ENCODE measurements at regions not wholly inside any gene's neighbourhood (a gene's known extent, or its start where the extent isn't known, plus 50 kb on each side); places are given as distances from the start of the nearest gene placed in this dataset.

DNA sequence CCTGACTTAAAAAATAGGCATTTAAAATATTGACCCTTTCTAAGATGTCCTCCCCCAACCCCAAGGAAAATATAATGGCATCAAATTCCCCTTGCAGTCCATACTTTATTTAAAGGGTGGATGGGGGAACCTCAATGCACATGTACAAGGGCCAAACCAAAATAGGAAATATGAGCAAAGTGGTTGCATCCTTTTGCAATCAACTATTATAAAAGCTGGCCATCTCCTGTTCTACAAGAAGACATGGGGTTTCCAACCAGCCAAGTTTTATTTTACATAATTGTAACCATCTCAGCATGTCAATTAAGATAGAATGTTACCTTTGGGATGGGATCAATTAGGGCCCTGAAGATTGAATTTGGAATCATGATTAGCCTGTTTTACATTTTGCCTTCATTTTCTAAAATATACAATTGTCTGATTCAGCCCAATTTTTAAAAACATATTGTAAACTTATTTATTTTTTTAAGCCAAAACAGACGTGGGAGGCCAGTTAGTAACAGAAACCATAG lies 146.7 kb upstream of the NFIA start:
- no peaks in the 10 kb centered on the region for H3K36me3 ChIP-seq (ENCODE audit: insufficient read depth, insufficient read length, low read length)
- no peak for DNase-seq (ENCODE audit: low read depth, low spot score)
- H3K27me3 ChIP-seq (ENCODE audit: insufficient read depth, insufficient read length) = no peaks in the 10 kb centered on the region
- no peaks in the 10 kb centered on the region for H3K4me1 ChIP-seq (ENCODE audit: insufficient read depth, insufficient read length)
- H3K4me3 ChIP-seq (ENCODE audit: insufficient read length, low read depth) = no peak overlapping the region
- H3K9ac ChIP-seq (ENCODE audit: insufficient read length, low read depth) = no peak overlapping the region
- H3K9me3 ChIP-seq (ENCODE audit: insufficient read depth, low read length) = no peaks in the 10 kb centered on the region
- TF ChIP-seq ZNF274 (IDR thresholded peaks at IDR 0.05; ENCODE audit: low read depth, low read length) (no peak), SUZ12 (IDR thresholded peaks at IDR 0.05; ENCODE audit: extremely low read depth, insufficient read depth, insufficient read length) (no peak), YY1 (IDR thresholded peaks at IDR 0.05; ENCODE audit: insufficient read depth, insufficient read length) (no peak)

DNA sequence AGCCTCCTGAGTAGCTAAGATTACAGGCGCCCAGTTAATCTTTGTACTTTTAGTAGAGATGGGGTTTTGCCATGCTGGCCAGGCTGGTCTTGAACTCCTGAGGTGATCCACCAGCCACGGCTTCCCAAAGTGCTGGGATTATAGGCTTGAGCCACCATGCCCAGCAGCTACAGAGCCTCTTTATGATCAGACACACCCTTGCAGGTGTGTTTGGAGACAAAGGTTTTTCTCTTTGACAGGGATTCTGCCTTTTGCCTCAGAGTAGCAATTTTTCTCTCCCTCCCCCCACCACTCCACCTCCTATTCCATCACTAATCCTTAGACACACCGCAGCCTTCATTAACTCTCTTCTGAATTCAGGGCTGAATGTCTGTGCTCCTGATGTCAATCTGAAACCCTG lies 152.2 kb upstream of the NFIA start:
- H3K4me1 ChIP-seq (ENCODE audit: insufficient read depth, insufficient read length) = peaks cover 2% of the 10 kb centered on the region
- no peak for DNase-seq (ENCODE audit: low read depth, low spot score)
- no peak overlapping the region for H3K9ac ChIP-seq (ENCODE audit: insufficient read length, low read depth)
- no peaks in the 10 kb centered on the region for H3K9me3 ChIP-seq (ENCODE audit: insufficient read depth, low read length)
- H3K36me3 ChIP-seq (ENCODE audit: insufficient read depth, insufficient read length, low read length) = no peaks in the 10 kb centered on the region
- no peaks in the 10 kb centered on the region for H3K27me3 ChIP-seq (ENCODE audit: insufficient read depth, insufficient read length)
- no peak overlapping the region for H3K4me3 ChIP-seq (ENCODE audit: insufficient read length, low read depth)
- TF ChIP-seq YY1 (IDR thresholded peaks at IDR 0.05; ENCODE audit: insufficient read depth, insufficient read length) = no peak
- no peak for TF ChIP-seq ZNF274 (IDR thresholded peaks at IDR 0.05; ENCODE audit: low read depth, low read length)
- TF ChIP-seq SUZ12 (IDR thresholded peaks at IDR 0.05; ENCODE audit: extremely low read depth, insufficient read depth, insufficient read length) = no peak

DNA sequence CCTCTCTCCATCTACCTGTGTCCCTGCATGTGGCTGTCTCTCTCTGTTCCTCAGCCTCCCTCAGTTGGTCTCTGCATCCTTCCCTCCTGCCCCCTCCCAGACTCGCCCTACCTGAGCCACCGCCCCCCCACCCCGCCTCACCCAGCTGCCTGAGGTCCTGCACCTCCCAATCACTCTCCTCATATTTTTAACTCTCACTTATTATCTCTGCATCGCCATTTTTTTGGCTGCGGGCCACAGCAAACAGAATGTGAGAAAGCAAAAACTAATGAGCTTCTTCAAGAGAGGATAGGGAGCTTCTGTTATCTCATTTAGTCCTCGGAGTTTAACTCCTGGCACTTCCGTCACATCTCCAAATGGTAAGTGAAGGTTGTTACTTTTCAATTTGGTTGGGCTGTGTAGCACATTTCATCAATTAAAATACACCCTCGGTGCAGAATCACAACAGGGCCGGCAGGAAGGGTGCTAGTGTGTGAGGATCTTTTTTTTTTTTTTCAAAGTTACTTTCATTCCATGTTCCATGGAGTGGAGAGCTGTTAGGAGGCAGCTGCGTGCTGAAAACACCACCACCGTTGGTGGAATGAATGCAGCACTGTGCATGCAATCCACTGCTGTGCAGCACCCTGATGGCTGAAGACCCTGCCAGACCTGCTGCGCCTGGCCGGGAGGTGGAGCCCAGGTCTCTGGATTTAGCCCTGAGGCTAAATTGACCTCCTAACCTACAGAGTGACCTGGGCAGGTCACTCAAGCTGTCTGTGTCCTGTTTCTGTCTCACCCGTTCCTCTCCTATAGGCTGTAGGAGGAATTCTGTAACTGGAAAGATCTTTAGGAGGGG lies 157.2 kb upstream of the NFIA start:
- peaks cover 2% of the 10 kb centered on the region for H3K4me1 ChIP-seq (ENCODE audit: insufficient read depth, insufficient read length)

DNA sequence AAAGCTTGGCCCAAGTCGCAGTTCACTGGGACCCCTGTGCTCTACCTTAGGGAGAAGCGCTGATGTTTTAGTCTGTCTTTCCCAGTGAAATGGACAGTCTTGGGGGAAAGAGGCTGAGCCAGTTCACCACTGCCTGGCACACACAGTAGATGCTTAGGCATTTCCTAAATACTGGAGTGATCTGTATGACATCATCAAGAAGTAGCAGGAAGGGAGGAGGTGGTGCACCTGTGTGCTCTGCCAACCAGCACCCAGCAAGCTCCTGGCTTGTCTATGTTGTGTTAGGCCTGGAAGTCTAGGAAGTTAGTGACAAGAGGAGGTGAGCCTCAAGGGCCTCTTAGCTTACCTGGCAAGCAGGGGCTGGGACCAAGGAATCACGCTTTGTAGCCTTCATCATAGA lies 158.2 kb upstream of the NFIA start:
- TF ChIP-seq SUZ12 (IDR thresholded peaks at IDR 0.05; ENCODE audit: extremely low read depth, insufficient read depth, insufficient read length) = no peak
- no peak for TF ChIP-seq ZNF274 (IDR thresholded peaks at IDR 0.05; ENCODE audit: low read depth, low read length)
- TF ChIP-seq YY1 (IDR thresholded peaks at IDR 0.05; ENCODE audit: insufficient read depth, insufficient read length) = no peak
- no peaks in the 10 kb centered on the region for H3K27me3 ChIP-seq (ENCODE audit: insufficient read depth, insufficient read length)
- no peak for DNase-seq (ENCODE audit: low read depth, low spot score)
- H3K9ac ChIP-seq (ENCODE audit: insufficient read length, low read depth) = no peak overlapping the region
- H3K36me3 ChIP-seq (ENCODE audit: insufficient read depth, insufficient read length, low read length) = no peaks in the 10 kb centered on the region
- H3K4me3 ChIP-seq (ENCODE audit: insufficient read length, low read depth) = no peak overlapping the region
- H3K4me1 ChIP-seq (ENCODE audit: insufficient read depth, insufficient read length) = peaks cover 2% of the 10 kb centered on the region
- H3K9me3 ChIP-seq (ENCODE audit: insufficient read depth, low read length) = no peaks in the 10 kb centered on the region

More for the DNA sequence above, 157.2 kb upstream of the NFIA start:
- H3K27me3 ChIP-seq (ENCODE audit: insufficient read depth, insufficient read length) = no peaks in the 10 kb centered on the region
- H3K4me3 ChIP-seq (ENCODE audit: insufficient read length, low read depth) = no peak overlapping the region
- no peak for TF ChIP-seq SUZ12 (IDR thresholded peaks at IDR 0.05; ENCODE audit: extremely low read depth, insufficient read depth, insufficient read length)
- TF ChIP-seq ZNF274 (IDR thresholded peaks at IDR 0.05; ENCODE audit: low read depth, low read length) = no peak
- TF ChIP-seq YY1 (IDR thresholded peaks at IDR 0.05; ENCODE audit: insufficient read depth, insufficient read length) = no peak
- no peaks in the 10 kb centered on the region for H3K36me3 ChIP-seq (ENCODE audit: insufficient read depth, insufficient read length, low read length)
- H3K9ac ChIP-seq (ENCODE audit: insufficient read length, low read depth) = no peak overlapping the region
- no peaks in the 10 kb centered on the region for H3K9me3 ChIP-seq (ENCODE audit: insufficient read depth, low read length)
- DNase-seq (ENCODE audit: low read depth, low spot score) = no peak

DNA sequence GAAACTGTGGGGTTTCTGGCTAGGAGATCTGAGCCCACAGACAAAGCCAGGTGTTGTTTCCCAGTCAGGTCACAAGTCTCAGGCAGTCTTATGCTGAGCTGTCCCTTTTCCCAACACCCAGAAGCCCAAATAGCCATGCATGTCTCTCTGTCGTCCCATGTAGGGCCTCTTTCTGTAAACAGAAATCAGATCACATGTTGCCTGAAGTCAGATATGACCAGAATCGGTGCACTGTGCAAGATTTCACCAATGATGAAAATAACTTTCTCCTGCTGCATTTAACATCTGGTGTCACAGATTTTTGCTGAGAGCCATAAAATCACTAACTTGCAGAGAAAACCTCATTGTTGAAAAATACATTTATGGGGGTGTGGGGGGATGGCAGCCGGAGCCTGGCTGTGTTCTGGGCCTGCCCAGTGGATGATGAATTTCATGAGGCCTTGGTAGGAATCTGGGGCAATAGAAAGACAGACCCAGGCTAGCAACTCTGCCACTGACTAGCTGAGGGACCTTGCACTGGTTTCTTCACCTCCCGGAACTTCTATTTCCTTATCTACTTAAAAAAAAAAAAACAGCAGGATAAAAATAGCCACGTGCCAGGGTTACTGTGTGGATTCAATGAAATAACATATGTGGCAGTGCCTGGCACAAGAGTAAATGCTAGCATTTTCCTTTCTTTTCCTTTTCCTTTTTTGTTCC lies 158.8 kb upstream of the NFIA start:
- Histone ChIP-seq H3K36me3 (ENCODE audit: insufficient read depth, insufficient read length, low read length) (no peaks in the 10 kb centered on the region), H3K9me3 (ENCODE audit: insufficient read depth, low read length) (no peaks in the 10 kb centered on the region), H3K4me3 (ENCODE audit: insufficient read length, low read depth) (no peak overlapping the region), H3K4me1 (ENCODE audit: insufficient read depth, insufficient read length) (peaks cover 2% of the 10 kb centered on the region), H3K9ac (ENCODE audit: insufficient read length, low read depth) (no peak overlapping the region), H3K27me3 (ENCODE audit: insufficient read depth, insufficient read length) (no peaks in the 10 kb centered on the region)
- no peak for TF ChIP-seq ZNF274 (IDR thresholded peaks at IDR 0.05; ENCODE audit: low read depth, low read length)
- no peak for TF ChIP-seq YY1 (IDR thresholded peaks at IDR 0.05; ENCODE audit: insufficient read depth, insufficient read length)
- TF ChIP-seq SUZ12 (IDR thresholded peaks at IDR 0.05; ENCODE audit: extremely low read depth, insufficient read depth, insufficient read length) = no peak
- DNase-seq (ENCODE audit: low read depth, low spot score) = no peak

DNA sequence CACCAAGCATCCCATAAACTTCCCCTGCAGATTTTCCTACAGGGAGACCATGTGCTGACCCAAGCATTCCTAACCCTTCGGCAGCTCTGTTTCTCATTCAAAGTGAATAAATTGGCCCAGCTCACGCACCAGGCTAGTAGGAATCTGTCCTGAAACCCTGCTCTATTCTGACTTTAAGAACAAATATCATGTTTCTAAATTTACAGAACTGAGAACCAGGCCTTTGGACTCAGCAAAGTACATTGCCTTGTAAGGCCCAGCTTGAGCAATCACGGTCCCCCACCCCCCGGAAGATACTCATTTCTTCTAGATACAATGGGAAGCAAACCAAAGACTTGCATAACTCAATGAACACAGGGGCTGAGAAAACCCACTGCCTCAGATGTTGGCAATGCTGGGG lies 160.1 kb upstream of the NFIA start:
- no peak for DNase-seq (ENCODE audit: low read depth, low spot score)
- no peak overlapping the region for H3K4me3 ChIP-seq (ENCODE audit: insufficient read length, low read depth)
- H3K36me3 ChIP-seq (ENCODE audit: insufficient read depth, insufficient read length, low read length) = no peaks in the 10 kb centered on the region
- H3K9ac ChIP-seq (ENCODE audit: insufficient read length, low read depth) = no peak overlapping the region
- peaks cover 2% of the 10 kb centered on the region for H3K4me1 ChIP-seq (ENCODE audit: insufficient read depth, insufficient read length)
- no peaks in the 10 kb centered on the region for H3K27me3 ChIP-seq (ENCODE audit: insufficient read depth, insufficient read length)
- no peaks in the 10 kb centered on the region for H3K9me3 ChIP-seq (ENCODE audit: insufficient read depth, low read length)
- no peak for TF ChIP-seq ZNF274 (IDR thresholded peaks at IDR 0.05; ENCODE audit: low read depth, low read length)
- no peak for TF ChIP-seq SUZ12 (IDR thresholded peaks at IDR 0.05; ENCODE audit: extremely low read depth, insufficient read depth, insufficient read length)
- no peak for TF ChIP-seq YY1 (IDR thresholded peaks at IDR 0.05; ENCODE audit: insufficient read depth, insufficient read length)

DNA sequence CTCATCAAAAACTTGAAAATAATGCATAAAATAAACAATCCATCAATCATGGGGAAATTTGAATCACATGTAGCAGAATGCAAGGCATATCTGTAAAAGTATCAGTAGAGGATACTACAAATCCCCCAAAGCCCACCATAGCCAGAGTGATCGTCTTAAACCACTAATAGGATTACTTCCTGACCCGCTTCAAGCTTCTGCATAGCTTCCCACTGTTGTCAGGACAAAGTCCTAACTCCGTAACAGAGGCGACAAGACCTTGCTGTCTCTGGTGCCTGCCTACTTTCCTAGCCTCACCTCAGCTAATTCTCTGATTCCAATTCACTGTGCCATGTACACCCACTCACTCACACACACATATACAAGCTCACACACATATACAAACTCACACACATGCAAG lies 161.2 kb upstream of the NFIA start:
- H3K36me3 ChIP-seq (ENCODE audit: insufficient read depth, insufficient read length, low read length) = no peaks in the 10 kb centered on the region
- TF ChIP-seq ZNF274 (IDR thresholded peaks at IDR 0.05; ENCODE audit: low read depth, low read length) (no peak), YY1 (IDR thresholded peaks at IDR 0.05; ENCODE audit: insufficient read depth, insufficient read length) (no peak), SUZ12 (IDR thresholded peaks at IDR 0.05; ENCODE audit: extremely low read depth, insufficient read depth, insufficient read length) (no peak)
- no peaks in the 10 kb centered on the region for H3K27me3 ChIP-seq (ENCODE audit: insufficient read depth, insufficient read length)
- H3K9me3 ChIP-seq (ENCODE audit: insufficient read depth, low read length) = no peaks in the 10 kb centered on the region
- no peak overlapping the region for H3K4me3 ChIP-seq (ENCODE audit: insufficient read length, low read depth)
- H3K9ac ChIP-seq (ENCODE audit: insufficient read length, low read depth) = no peak overlapping the region
- DNase-seq (ENCODE audit: low read depth, low spot score) = no peak
- H3K4me1 ChIP-seq (ENCODE audit: insufficient read depth, insufficient read length) = peaks cover 2% of the 10 kb centered on the region
